Testis (tissue), 2 donors: ENCODE measurements at regions not wholly inside any gene's neighbourhood (a gene's known extent, or its start where the extent isn't known, plus 50 kb on each side); places are given as distances from the start of the nearest gene placed in this dataset.

Source experiments
- DNase-seq: peaks from one replicate; pipeline ENCODE4 v3.0.0-alpha.2; 2019
- H3K27ac ChIP-seq, 2 donors: fragments of 200-600 bp; sonication (generic); one replicate each; pipeline ENCODE4 v1.5.1; 2019
- H3K27me3 ChIP-seq: fragments of 200-600 bp; sonication (generic); one replicate; pipeline ENCODE4 v1.5.1; 2019
- H3K36me3 ChIP-seq: fragments of 200-600 bp; sonication (generic); one replicate; pipeline ENCODE4 v1.5.1; 2017; ENCODE audit warnings: low read depth; ENCODE audit errors: missing control alignments
- H3K4me1 ChIP-seq: fragments of 200-600 bp; sonication (generic); one replicate; pipeline ENCODE4 v1.5.1; 2019
- H3K4me3 ChIP-seq, 2 donors: fragments of 200-600 bp; sonication (generic); one replicate each; pipeline ENCODE4 v1.5.1; 2017 to 2019
- H3K9me3 ChIP-seq: fragments of 200-600 bp; sonication (generic); one replicate; pipeline ENCODE4 v1.5.1; 2017
- POLR2A ChIP-seq: fragments of 450-650 bp; IDR thresholded peaks from one replicate; pipeline ENCODE4 v1.6.1; 2017; ENCODE audit warnings: antibody characterized with exemption, mild to moderate bottlenecking, moderate library complexity
- WGBS, 2 donors: methylation state at CpG; one replicate each; pipeline ENCODE4 v1.1.5; 2018; 5-methylcytosine and 5-hydroxymethylcytosine counted together
- intact Hi-C: fragments of 100-400 bp; cut with DNase I; formaldehyde crosslinking; loops from one replicate; pipeline ENCODE4 v1.15.1; 2023; ENCODE audit warnings: low total_unique reads
- TF ChIP-seq, protein P1 (sequence below), 3 experiments: fragments of 450-650 bp in 2 of 3; fragments of 200-600 bp in 1 of 3; sonication (generic) in 1 of 3; IDR thresholded peaks; one replicate each; pipeline ENCODE4 v1.5.1; 2016 to 2019; ENCODE audit warnings: antibody characterized with exemption in 3 of 3, mild to moderate bottlenecking in 2 of 3, moderate library complexity in 1 of 3

DNA sequence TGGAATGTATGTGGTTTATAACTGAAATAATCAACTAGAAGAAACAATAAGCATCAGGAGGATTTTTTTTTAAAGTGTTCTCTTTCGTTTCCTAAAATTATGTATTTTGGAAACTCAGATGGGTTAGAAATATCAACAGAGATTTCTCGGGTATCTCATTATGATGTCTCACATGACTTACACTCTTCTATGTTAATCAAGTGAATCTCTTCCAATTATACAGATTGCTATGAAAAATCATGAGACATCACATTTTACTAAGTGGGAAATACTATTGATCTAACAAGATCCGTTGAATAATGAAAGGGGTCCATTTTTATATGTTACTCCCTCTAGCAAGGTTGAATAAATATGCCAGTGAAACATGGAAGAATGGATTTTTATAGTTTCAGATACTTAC is 54.7 kb upstream of the NRIP1 start:
- Histone ChIP-seq H3K4me3 (no peak overlapping the region), H3K27ac (no peak overlapping the region), H3K9me3 (no peaks in the 10 kb centered on the region), H3K27me3 (no peaks in the 10 kb centered on the region), H3K36me3 (no peaks in the 10 kb centered on the region), H3K4me1 (peaks cover 13% of the 10 kb centered on the region)
- 80 to 84% methylated on average over 3 of the region's 3 CpGs for WGBS, 2 donors
- DNase-seq = no peak
- intact Hi-C loops = no loop called here
- TF ChIP-seq, protein P1, sequence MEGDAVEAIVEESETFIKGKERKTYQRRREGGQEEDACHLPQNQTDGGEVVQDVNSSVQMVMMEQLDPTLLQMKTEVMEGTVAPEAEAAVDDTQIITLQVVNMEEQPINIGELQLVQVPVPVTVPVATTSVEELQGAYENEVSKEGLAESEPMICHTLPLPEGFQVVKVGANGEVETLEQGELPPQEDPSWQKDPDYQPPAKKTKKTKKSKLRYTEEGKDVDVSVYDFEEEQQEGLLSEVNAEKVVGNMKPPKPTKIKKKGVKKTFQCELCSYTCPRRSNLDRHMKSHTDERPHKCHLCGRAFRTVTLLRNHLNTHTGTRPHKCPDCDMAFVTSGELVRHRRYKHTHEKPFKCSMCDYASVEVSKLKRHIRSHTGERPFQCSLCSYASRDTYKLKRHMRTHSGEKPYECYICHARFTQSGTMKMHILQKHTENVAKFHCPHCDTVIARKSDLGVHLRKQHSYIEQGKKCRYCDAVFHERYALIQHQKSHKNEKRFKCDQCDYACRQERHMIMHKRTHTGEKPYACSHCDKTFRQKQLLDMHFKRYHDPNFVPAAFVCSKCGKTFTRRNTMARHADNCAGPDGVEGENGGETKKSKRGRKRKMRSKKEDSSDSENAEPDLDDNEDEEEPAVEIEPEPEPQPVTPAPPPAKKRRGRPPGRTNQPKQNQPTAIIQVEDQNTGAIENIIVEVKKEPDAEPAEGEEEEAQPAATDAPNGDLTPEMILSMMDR (IDR thresholded peaks at IDR 0.05) = no peak
- TF ChIP-seq POLR2A = no peak

DNA sequence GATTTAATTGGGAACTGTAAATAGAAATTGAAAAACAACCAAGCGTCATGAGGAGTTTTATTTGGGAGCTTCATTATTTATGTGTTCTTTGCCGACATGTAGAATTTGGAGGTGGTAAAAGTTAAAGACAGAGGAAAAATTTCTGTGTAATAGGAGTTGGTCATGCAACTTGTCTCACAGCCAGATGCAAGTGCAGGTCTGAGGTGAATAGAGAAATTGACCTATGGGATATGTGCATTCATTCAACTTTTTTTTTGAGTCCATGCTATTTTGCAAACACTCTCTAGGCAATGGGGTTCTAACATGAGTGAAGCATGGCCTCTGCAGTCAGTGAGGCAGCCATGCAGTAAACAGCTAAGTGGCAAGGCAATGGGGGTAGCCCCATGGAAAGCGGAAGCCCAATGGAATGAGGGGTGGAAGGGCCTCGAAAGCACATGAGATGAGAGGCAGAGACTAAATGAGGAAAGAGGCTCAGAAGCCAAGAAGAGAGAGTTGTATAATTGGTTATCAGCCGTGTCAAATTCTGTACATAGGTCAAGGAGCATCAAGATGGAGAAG is 56.4 kb upstream of the NRIP1 start:
- no peak for TF ChIP-seq POLR2A
- TF ChIP-seq, protein P1 (IDR thresholded peaks at IDR 0.05) = no peak
- H3K27ac ChIP-seq = peak overlapping the region in 1 of 2 donors; percentile 14
- no peak overlapping the region for H3K4me3 ChIP-seq
- H3K27me3 ChIP-seq = no peaks in the 10 kb centered on the region
- peaks cover 13% of the 10 kb centered on the region for H3K4me1 ChIP-seq
- no peak for DNase-seq
- H3K36me3 ChIP-seq = no peaks in the 10 kb centered on the region
- 66 to 73% methylated on average over 5 of the region's 5 CpGs for WGBS, 2 donors
- H3K9me3 ChIP-seq = no peaks in the 10 kb centered on the region
- intact Hi-C loops = no loop called here

- H3K27me3 ChIP-seq = no peaks in the 10 kb centered on the region
- intact Hi-C loops = no loop called here
- no peaks in the 10 kb centered on the region for H3K9me3 ChIP-seq
- TF ChIP-seq, protein P1 (IDR thresholded peaks at IDR 0.05) = no peak
- TF ChIP-seq POLR2A = no peak
- H3K27ac ChIP-seq = peak overlapping the region in 1 of 2 donors; percentile 14
- peaks cover 13% of the 10 kb centered on the region for H3K4me1 ChIP-seq
- no peak overlapping the region for H3K4me3 ChIP-seq
- DNase-seq = peak; percentile 24
- H3K36me3 ChIP-seq = no peaks in the 10 kb centered on the region
- WGBS, 2 donors = 43 to 51% methylated on average over 3 of the region's 3 CpGs
Observed at GRCh38 chr21:15121655-15122120, 56.9 kb upstream of the NRIP1 start.

- intact Hi-C loops = no loop called here
Observed at GRCh38 chr21:15122241-15122640, 57.4 kb upstream of the NRIP1 start.

More at GRCh38 chr21:15122241-15122640, 57.4 kb upstream of the NRIP1 start:
- no peak for TF ChIP-seq POLR2A
- TF ChIP-seq, protein P1 (IDR thresholded peaks at IDR 0.05) = no peak
- DNase-seq = no peak
- Histone ChIP-seq H3K4me3 (no peak overlapping the region), H3K27me3 (no peaks in the 10 kb centered on the region), H3K36me3 (no peaks in the 10 kb centered on the region), H3K9me3 (no peaks in the 10 kb centered on the region), H3K27ac (peak overlapping the region in 1 of 2 donors; percentile 14), H3K4me1 (peaks cover 13% of the 10 kb centered on the region)
- WGBS, 2 donors = 44 to 48% methylated on average over 4 of the region's 4 CpGs
